SU-DHL-6 (cell line): ENCODE measurements at regions not wholly inside any gene's neighbourhood (a gene's known extent, or its start where the extent isn't known, plus 50 kb on each side); places are given as distances from the start of the nearest gene placed in this dataset.

Experiments
- EZH2phosphoT487 ChIP-seq: fragments of 200-600 bp; sonication (generic), shearing (Covaris generic); conservative IDR thresholded peaks from 2 replicates; pipeline ENCODE4 v1.6.1; 2018; ENCODE audit warnings: mild to moderate bottlenecking, antibody characterized with exemption, low read length, moderate library complexity, mixed read lengths
- TF ChIP-seq, protein P1 (sequence below): fragments of 200-600 bp; sonication (generic); IDR thresholded peaks from one replicate; pipeline ENCODE4 v1.5.1; 2017; ENCODE audit warnings: antibody characterized with exemption, mild to moderate bottlenecking, low read length, moderate library complexity; ENCODE audit not compliant: insufficient read depth, poor library complexity, severe bottlenecking

DNA sequence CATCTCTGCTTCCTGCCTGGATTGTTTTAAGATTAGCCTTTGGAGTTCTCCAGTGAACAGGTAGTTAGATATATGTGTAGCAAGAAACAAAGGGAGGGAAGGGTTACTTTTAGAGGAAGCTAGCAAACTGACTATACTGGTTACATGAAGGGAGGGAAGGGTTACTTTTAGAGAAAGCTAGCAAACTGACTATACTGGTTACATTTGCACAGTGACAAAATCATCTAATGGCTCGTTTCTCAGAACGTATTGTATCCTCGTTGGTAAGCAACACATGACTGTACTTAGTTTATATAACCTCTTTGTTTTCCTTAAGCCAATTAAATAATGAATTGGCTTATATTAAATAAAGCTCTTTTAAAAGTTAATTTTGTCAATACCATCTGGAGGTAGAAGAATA, 540.9 kb downstream of the EPM2A start:
- TF ChIP-seq, protein P1, sequence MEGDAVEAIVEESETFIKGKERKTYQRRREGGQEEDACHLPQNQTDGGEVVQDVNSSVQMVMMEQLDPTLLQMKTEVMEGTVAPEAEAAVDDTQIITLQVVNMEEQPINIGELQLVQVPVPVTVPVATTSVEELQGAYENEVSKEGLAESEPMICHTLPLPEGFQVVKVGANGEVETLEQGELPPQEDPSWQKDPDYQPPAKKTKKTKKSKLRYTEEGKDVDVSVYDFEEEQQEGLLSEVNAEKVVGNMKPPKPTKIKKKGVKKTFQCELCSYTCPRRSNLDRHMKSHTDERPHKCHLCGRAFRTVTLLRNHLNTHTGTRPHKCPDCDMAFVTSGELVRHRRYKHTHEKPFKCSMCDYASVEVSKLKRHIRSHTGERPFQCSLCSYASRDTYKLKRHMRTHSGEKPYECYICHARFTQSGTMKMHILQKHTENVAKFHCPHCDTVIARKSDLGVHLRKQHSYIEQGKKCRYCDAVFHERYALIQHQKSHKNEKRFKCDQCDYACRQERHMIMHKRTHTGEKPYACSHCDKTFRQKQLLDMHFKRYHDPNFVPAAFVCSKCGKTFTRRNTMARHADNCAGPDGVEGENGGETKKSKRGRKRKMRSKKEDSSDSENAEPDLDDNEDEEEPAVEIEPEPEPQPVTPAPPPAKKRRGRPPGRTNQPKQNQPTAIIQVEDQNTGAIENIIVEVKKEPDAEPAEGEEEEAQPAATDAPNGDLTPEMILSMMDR, result no peak
- no peak for TF ChIP-seq EZH2phosphoT487
